Prostate gland (tissue), 2 donors: ENCODE measurements at regions not wholly inside any gene's neighbourhood (a gene's known extent, or its start where the extent isn't known, plus 50 kb on each side); places are given as distances from the start of the nearest gene placed in this dataset.

ENCODE experiments used
- POLR2A ChIP-seq: fragments of 450-650 bp; IDR thresholded peaks from one replicate; pipeline ENCODE4 v1.6.1; 2016; ENCODE audit warnings: antibody characterized with exemption, mild to moderate bottlenecking
- POLR2AphosphoS5 ChIP-seq: sonication (generic); formaldehyde crosslinking; IDR thresholded peaks from one replicate; pipeline ENCODE4 v1.6.1; 2017; ENCODE audit warnings: antibody characterized with exemption
- TF ChIP-seq, protein P1 (sequence below), 4 experiments: fragments of 200-600 bp in 2 of 4; fragments of 450-650 bp in 2 of 4; sonication (generic) in 2 of 4; IDR thresholded peaks; 1 replicate in 3 of 4; 2 replicates in 1 of 4; pipeline ENCODE4 v1.5.1; 2016 to 2019; ENCODE audit warnings: antibody characterized with exemption in 4 of 4, mild to moderate bottlenecking in 2 of 4, moderate library complexity in 2 of 4

DNA sequence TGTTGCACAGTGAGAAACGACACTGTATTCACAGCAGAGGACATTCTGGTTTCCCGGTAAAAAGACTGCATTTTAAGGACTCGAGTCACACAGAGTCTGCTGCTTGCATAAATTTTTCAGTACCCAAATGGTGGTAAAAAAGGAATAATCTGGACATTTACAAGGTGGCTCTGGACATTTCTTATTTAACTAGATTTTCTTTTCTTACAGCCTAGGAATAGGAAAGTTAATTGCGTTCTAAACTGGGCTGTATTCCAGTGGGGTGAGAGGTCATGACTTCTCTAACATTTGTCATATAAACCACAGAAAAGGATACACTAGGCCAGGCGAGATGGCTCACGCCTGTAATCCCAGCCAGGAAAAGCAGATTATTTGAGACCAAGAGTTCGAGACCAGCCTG, 237.5 kb upstream of the KLF6 start:
- no peak for TF ChIP-seq POLR2A
- TF ChIP-seq, protein P1, sequence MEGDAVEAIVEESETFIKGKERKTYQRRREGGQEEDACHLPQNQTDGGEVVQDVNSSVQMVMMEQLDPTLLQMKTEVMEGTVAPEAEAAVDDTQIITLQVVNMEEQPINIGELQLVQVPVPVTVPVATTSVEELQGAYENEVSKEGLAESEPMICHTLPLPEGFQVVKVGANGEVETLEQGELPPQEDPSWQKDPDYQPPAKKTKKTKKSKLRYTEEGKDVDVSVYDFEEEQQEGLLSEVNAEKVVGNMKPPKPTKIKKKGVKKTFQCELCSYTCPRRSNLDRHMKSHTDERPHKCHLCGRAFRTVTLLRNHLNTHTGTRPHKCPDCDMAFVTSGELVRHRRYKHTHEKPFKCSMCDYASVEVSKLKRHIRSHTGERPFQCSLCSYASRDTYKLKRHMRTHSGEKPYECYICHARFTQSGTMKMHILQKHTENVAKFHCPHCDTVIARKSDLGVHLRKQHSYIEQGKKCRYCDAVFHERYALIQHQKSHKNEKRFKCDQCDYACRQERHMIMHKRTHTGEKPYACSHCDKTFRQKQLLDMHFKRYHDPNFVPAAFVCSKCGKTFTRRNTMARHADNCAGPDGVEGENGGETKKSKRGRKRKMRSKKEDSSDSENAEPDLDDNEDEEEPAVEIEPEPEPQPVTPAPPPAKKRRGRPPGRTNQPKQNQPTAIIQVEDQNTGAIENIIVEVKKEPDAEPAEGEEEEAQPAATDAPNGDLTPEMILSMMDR (IDR thresholded peaks at IDR 0.05) = no peak
- no peak for TF ChIP-seq POLR2AphosphoS5
